GM12878 (cell line): ENCODE measurements at regions not wholly inside any gene's neighbourhood (a gene's known extent, or its start where the extent isn't known, plus 50 kb on each side); places are given as distances from the start of the nearest gene placed in this dataset.

Experiments
- ATAC-seq: fragments of 200-7000 bp; cut with Tn5 transposase; 3 replicates; pipeline ENCODE4 v1.9.1; 2020; ENCODE audit warnings: mild to moderate bottlenecking, moderate library complexity
- BruUV-seq: library from RNA; stranded (reverse); fragments of 400-500 nt; replicated peaks from 2 replicates; lab custom pipeline; 2021; lab: Mats Ljungman, UMichigan
- CTCF ChIA-PET: fragments of 300-600 bp; sonication (Branson Sonifier 250); formaldehyde crosslinking; extraction: SDS; loops from one replicate; lab custom pipeline; 2021; ENCODE audit warnings: inconsistent platforms; lab: Yijun Ruan, JAX
- POLR2A ChIA-PET: fragments of 350-600 bp; formaldehyde crosslinking; extraction: SDS; loops from one replicate; lab custom pipeline; 2021; ENCODE audit warnings: inconsistent platforms; lab: Charles Lee
- RAD21 ChIA-PET: fragments of 300-600 bp; sonication (Branson Sonifier 250); formaldehyde crosslinking; loops from one replicate; lab custom pipeline; 2023; ENCODE audit warnings: antibody characterized with exemption; ENCODE audit not compliant: unreplicated experiment; lab: Charles Lee
- SMC1A ChIA-PET: fragments of 300-600 bp; sonication (Branson Sonifier 250); formaldehyde crosslinking; loops from one replicate; lab custom pipeline; 2023; ENCODE audit not compliant: unreplicated experiment, uncharacterized antibody; lab: Charles Lee
- DNase-seq: peaks from one replicate; pipeline ENCODE4 v3.0.0-alpha.2; 2011; ENCODE audit warnings: low read depth, low spot score
- FAIRE-seq: peaks from 3 replicates; lab custom pipeline; 2011; peaks lifted over from hg19 to GRCh38; lab: Jason Lieb, UNC
- H2AFZ ChIP-seq: 2 replicates; pipeline ENCODE4 v1.6.0; 2011; ENCODE audit warnings: low read depth, low read length, control low read depth; ENCODE audit not compliant: control insufficient read depth
- H3K27ac ChIP-seq: 2 replicates; pipeline ENCODE4 v1.5.1; 2011; ENCODE audit warnings: control low read depth; ENCODE audit not compliant: control insufficient read depth, insufficient read depth
- H3K27me3 ChIP-seq, 2 experiments: replicated peaks in 1 of 2; 2 replicates each; pipeline versions ENCODE4 v1.6.0 to v1.6.1; 2011; ENCODE audit warnings: low read length in 1 of 2; ENCODE audit not compliant: control insufficient read depth in 2 of 2, insufficient read depth in 2 of 2
- H3K36me3 ChIP-seq, 2 experiments: 2 replicates each; pipeline ENCODE4 v1.5.1; 2011; ENCODE audit warnings: low read length in 1 of 2; ENCODE audit not compliant: control insufficient read depth in 2 of 2, insufficient read depth in 2 of 2
- H3K4me1 ChIP-seq: 2 replicates; pipeline ENCODE4 v1.6.1; 2011; ENCODE audit warnings: mild to moderate bottlenecking, low read length, moderate library complexity, mixed read lengths; ENCODE audit not compliant: control insufficient read depth, insufficient read depth
- H3K4me2 ChIP-seq: 2 replicates; pipeline ENCODE4 v1.6.0; 2011; ENCODE audit warnings: control low read depth; ENCODE audit not compliant: control insufficient read depth, insufficient read depth
- H3K4me3 ChIP-seq: fragments of 200-600 bp; sonication (generic); 2 replicates; pipeline ENCODE4 v1.5.1; 2016
- H3K79me2 ChIP-seq: 2 replicates; pipeline ENCODE4 v1.6.0; 2011; ENCODE audit warnings: low read length; ENCODE audit not compliant: control insufficient read depth, insufficient read depth
- H3K9ac ChIP-seq: 2 replicates; pipeline ENCODE4 v1.8.0; 2011; ENCODE audit warnings: low read length, control low read depth, mixed read lengths; ENCODE audit not compliant: control insufficient read depth, insufficient read depth
- H3K9me3 ChIP-seq: replicated peaks from 3 replicates; pipeline ENCODE4 v1.5.1; 2011; ENCODE audit warnings: mild to moderate bottlenecking, low read length; ENCODE audit not compliant: control insufficient read depth, insufficient read depth
- H4K20me1 ChIP-seq: 2 replicates; pipeline ENCODE4 v1.6.0; 2011; ENCODE audit not compliant: control insufficient read depth, insufficient read depth
- BCL11A ChIP-seq: IDR thresholded peaks from 2 replicates; pipeline ENCODE4 v1.6.1; 2011; ENCODE audit warnings: low read depth, low read length
- BMI1 ChIP-seq: fragments of 450-650 bp; IDR thresholded peaks from 2 replicates; pipeline ENCODE4 v1.6.1; 2016; ENCODE audit warnings: mild to moderate bottlenecking, moderate library complexity, borderline replicate concordance
- E4F1 ChIP-seq: fragments of 450-650 bp; IDR thresholded peaks from 2 replicates; pipeline ENCODE4 v1.6.1; 2018; ENCODE audit warnings: borderline replicate concordance, mild to moderate bottlenecking; ENCODE audit not compliant: partially characterized antibody
- EP300 ChIP-seq, 2 experiments: fragments of 150-350 bp in 1 of 2; IDR thresholded peaks; 2 replicates each; pipeline ENCODE4 v1.6.1; 2011 to 2012; ENCODE audit warnings: low read depth in 2 of 2, low read length in 2 of 2, borderline replicate concordance in 1 of 2, improper control_type of control experiment in 1 of 2, inconsistent platforms in 1 of 2; ENCODE audit not compliant: control insufficient read depth in 1 of 2
- JUND ChIP-seq: IDR thresholded peaks from 2 replicates; pipeline ENCODE4 v1.6.1; 2012; ENCODE audit warnings: low read depth, mild to moderate bottlenecking, low read length, improper control_type of control experiment, moderate library complexity
- KLF5 ChIP-seq: fragments of 450-650 bp; IDR thresholded peaks from 2 replicates; pipeline ENCODE4 v1.6.1; 2014; ENCODE audit warnings: mild to moderate bottlenecking; ENCODE audit not compliant: partially characterized antibody
- LARP7 ChIP-seq: fragments of 450-650 bp; IDR thresholded peaks from 2 replicates; pipeline ENCODE4 v1.6.1; 2017; ENCODE audit warnings: mild to moderate bottlenecking
- MAX ChIP-seq: IDR thresholded peaks from 2 replicates; pipeline ENCODE4 v1.6.1; 2012; ENCODE audit warnings: low read depth, low read length, improper control_type of control experiment
- POLR2A ChIP-seq: IDR thresholded peaks from 2 replicates; pipeline ENCODE4 v1.6.1; 2011; ENCODE audit warnings: low read depth, mild to moderate bottlenecking, low read length
- RB1 ChIP-seq: fragments of 450-650 bp; formaldehyde crosslinking; IDR thresholded peaks from 2 replicates; pipeline ENCODE4 v1.6.1; 2017; ENCODE audit warnings: mild to moderate bottlenecking, borderline replicate concordance
- SMAD5 ChIP-seq: IDR thresholded peaks from 2 replicates; pipeline ENCODE4 v1.6.1; 2016; ENCODE audit warnings: antibody characterized with exemption, low read depth
- YBX1 ChIP-seq: fragments of 450-650 bp; IDR thresholded peaks from 2 replicates; pipeline ENCODE4 v1.6.1; 2016; ENCODE audit warnings: antibody characterized with exemption
- ZNF384 ChIP-seq: IDR thresholded peaks from 2 replicates; pipeline ENCODE4 v1.6.1; 2012; ENCODE audit warnings: low read depth, mild to moderate bottlenecking, low read length, improper control_type of control experiment, borderline replicate concordance
- ZSCAN29 ChIP-seq: fragments of 450-650 bp; IDR thresholded peaks from 2 replicates; pipeline ENCODE4 v1.6.1; 2017; ENCODE audit warnings: mild to moderate bottlenecking, moderate library complexity
- WGBS: methylation state at CpG from one replicate; pipeline ENCODE4 v1.1.6; 2016; ENCODE audit warnings: low lambda C conversion rate; ENCODE audit not compliant: insufficient replicate concordance, insufficient coverage; ENCODE audit errors: missing lambda C conversion rate; 5-methylcytosine and 5-hydroxymethylcytosine counted together
- in situ Hi-C: fragments of 300-500 bp; cut with MboI; formaldehyde crosslinking; loops from 9 replicates; pipeline ENCODE4 v1.14.3; 2018; ENCODE audit warnings: mixed read lengths
- intact Hi-C: fragments of 100-400 bp; cut with micrococcal nuclease; formaldehyde crosslinking; loops from one replicate; pipeline ENCODE4 v1.14.2; 2022; ENCODE audit not compliant: unreplicated experiment

GRCh38 chr9:24210641-24211040 lies 335.1 kb downstream of the IZUMO3 start:
- intact Hi-C loops: no loop called here
- 0% methylated on average over 2 of the region's 2 CpGs for WGBS
- TF ChIP-seq BMI1 (no peak), EP300 (IDR thresholded peaks at IDR 0.05; ENCODE audit: borderline replicate concordance in 1 of 2, control insufficient read depth in 1 of 2, low read depth in 2 of 2, low read length in 2 of 2) (no peak), E4F1 (no peak), ZSCAN29 (no peak), ZNF384 (no peak), YBX1 (no peak), KLF5 (no peak), MAX (no peak), RB1 (no peak), JUND (no peak), POLR2A (no peak), BCL11A (no peak), LARP7 (no peak), SMAD5 (no peak)
- no peak overlapping the region for H3K4me3 ChIP-seq
- no peak for ATAC-seq
- RAD21 ChIA-PET: no interaction called here
- no peaks in the 10 kb centered on the region for H3K4me1 ChIP-seq
- no peaks in the 10 kb centered on the region for H3K79me2 ChIP-seq
- H3K9me3 ChIP-seq: no peaks in the 10 kb centered on the region
- no peaks in the 10 kb centered on the region for H3K36me3 ChIP-seq
- no peak overlapping the region for H3K4me2 ChIP-seq
- in situ Hi-C loops: no loop called here
- SMC1A ChIA-PET: no interaction called here
- no peak for FAIRE-seq
- no peaks in the 10 kb centered on the region for H4K20me1 ChIP-seq
- no peaks in the 10 kb centered on the region for H3K27me3 ChIP-seq
- no peak overlapping the region for H3K27ac ChIP-seq
- DNase-seq: no peak
- POLR2A ChIA-PET: no interaction called here
- CTCF ChIA-PET: no interaction called here
- no peak overlapping the region for H2AFZ ChIP-seq
- BruUV-seq: no TSS peak
- H3K9ac ChIP-seq: no peak overlapping the region
